ENCODE measurements at regions not wholly inside any gene's neighbourhood (a gene's known extent, or its start where the extent isn't known, plus 50 kb on each side); places are given as distances from the start of the nearest gene placed in this dataset.

DNA sequence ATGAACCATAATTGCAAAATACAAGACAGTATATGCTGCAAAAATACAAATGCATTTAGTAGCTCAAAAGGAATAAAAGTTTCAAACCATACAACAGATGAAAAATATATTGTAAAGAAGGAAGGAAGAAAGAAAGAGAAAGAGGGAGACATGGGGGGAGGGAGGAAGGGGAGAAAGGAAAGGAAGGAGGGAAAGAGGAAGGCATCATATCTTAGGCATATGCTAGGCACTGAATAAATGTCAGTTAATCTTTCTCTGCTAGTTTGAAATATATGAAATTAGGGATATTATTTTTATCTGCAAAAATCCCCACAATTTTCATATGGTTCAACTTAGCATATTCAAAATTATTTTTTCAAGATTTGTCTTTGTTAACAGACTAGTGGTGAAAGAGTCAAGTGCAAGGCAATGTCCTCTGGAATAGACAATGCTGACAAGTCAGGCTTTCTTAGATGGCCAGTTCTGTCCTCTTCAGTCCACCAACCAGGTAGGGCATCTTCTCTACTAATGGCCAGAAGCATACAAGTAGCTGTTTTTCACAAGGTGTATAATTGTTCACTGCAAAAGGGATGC is 506.4 kb downstream of the PRKD1 start:
- no peak overlapping the region for H3K4me3 ChIP-seq (ENCODE audit: low read depth, low read length)
- H3K27me3 ChIP-seq (ENCODE audit: control insufficient read depth, insufficient read depth, low read length), result no peaks in the 10 kb centered on the region
- no peak for TF ChIP-seq CTCF (IDR thresholded peaks at IDR 0.05; ENCODE audit: insufficient read depth, low read length, severe bottlenecking)
- no peak for DNase-seq (ENCODE audit: low read depth)
- FAIRE-seq, result no peak
- no peaks in the 10 kb centered on the region for H3K36me3 ChIP-seq (ENCODE audit: control insufficient read depth, insufficient read depth, low read length)

GRCh38 chr14:29425705-29426482 is 501.8 kb downstream of the PRKD1 start:
- FAIRE-seq (no peak), DNase-seq (ENCODE audit: low read depth) (no peak)
- Histone ChIP-seq H3K36me3 (ENCODE audit: control insufficient read depth, insufficient read depth, low read length) (no peaks in the 10 kb centered on the region), H3K4me3 (ENCODE audit: low read depth, low read length) (no peak overlapping the region), H3K27me3 (ENCODE audit: control insufficient read depth, insufficient read depth, low read length) (no peaks in the 10 kb centered on the region)
- TF ChIP-seq CTCF (IDR thresholded peaks at IDR 0.05; ENCODE audit: insufficient read depth, low read length, severe bottlenecking), result no peak

GRCh38 chr14:29442696-29443095 is 485.0 kb downstream of the PRKD1 start:
- TF ChIP-seq CTCF (IDR thresholded peaks at IDR 0.05; ENCODE audit: insufficient read depth, low read length, severe bottlenecking), result no peak
- FAIRE-seq (no peak), DNase-seq (ENCODE audit: low read depth) (peak; percentile 91)
- Histone ChIP-seq H3K4me3 (ENCODE audit: low read depth, low read length) (no peak overlapping the region), H3K27me3 (ENCODE audit: control insufficient read depth, insufficient read depth, low read length) (no peaks in the 10 kb centered on the region), H3K36me3 (ENCODE audit: control insufficient read depth, insufficient read depth, low read length) (no peaks in the 10 kb centered on the region)

DNA sequence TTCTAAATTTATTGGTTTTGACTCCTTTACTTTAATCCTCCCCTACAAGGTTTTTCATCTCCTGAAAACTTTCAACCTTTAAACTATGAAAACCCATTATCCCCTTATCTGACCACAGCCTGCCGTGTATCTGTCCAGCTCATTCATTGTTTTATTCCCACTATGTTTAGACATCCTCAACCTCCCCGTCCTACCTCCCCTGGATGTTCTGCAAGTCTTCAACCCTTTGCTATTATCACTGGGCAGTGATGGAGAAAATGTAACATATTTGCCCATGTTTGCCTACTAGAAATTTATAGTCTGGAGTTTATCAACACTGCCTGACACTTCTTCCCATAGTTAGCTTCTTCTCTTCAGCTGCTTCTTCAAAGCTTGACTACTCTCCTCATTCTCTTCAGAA is 483.4 kb downstream of the PRKD1 start:
- no peak for TF ChIP-seq CTCF (IDR thresholded peaks at IDR 0.05; ENCODE audit: insufficient read depth, low read length, severe bottlenecking)
- H3K27me3 ChIP-seq (ENCODE audit: control insufficient read depth, insufficient read depth, low read length), result no peaks in the 10 kb centered on the region
- no peak for FAIRE-seq
- no peak overlapping the region for H3K4me3 ChIP-seq (ENCODE audit: low read depth, low read length)
- no peaks in the 10 kb centered on the region for H3K36me3 ChIP-seq (ENCODE audit: control insufficient read depth, insufficient read depth, low read length)
- no peak for DNase-seq (ENCODE audit: low read depth)

- Histone ChIP-seq H3K4me3 (ENCODE audit: low read depth, low read length) (no peak overlapping the region), H3K36me3 (ENCODE audit: control insufficient read depth, insufficient read depth, low read length) (no peaks in the 10 kb centered on the region), H3K27me3 (ENCODE audit: control insufficient read depth, insufficient read depth, low read length) (no peaks in the 10 kb centered on the region)
- FAIRE-seq (no peak), DNase-seq (ENCODE audit: low read depth) (no peak)
- no peak for TF ChIP-seq CTCF (IDR thresholded peaks at IDR 0.05; ENCODE audit: insufficient read depth, low read length, severe bottlenecking)
These were observed 482.8 kb downstream of the PRKD1 start for GRCh38 chr14:29444805-29445204.
